Testis (tissue), 2 donors: ENCODE measurements at regions not wholly inside any gene's neighbourhood (a gene's known extent, or its start where the extent isn't known, plus 50 kb on each side); places are given as distances from the start of the nearest gene placed in this dataset.

Source experiments
- DNase-seq: peaks from one replicate; pipeline ENCODE4 v3.0.0-alpha.2; 2019
- H3K27ac ChIP-seq, 2 donors: fragments of 200-600 bp; sonication (generic); one replicate each; pipeline ENCODE4 v1.5.1; 2019
- H3K27me3 ChIP-seq: fragments of 200-600 bp; sonication (generic); one replicate; pipeline ENCODE4 v1.5.1; 2019
- H3K36me3 ChIP-seq: fragments of 200-600 bp; sonication (generic); one replicate; pipeline ENCODE4 v1.5.1; 2017; ENCODE audit warnings: low read depth; ENCODE audit errors: missing control alignments
- H3K4me1 ChIP-seq: fragments of 200-600 bp; sonication (generic); one replicate; pipeline ENCODE4 v1.5.1; 2019
- H3K4me3 ChIP-seq, 2 donors: fragments of 200-600 bp; sonication (generic); one replicate each; pipeline ENCODE4 v1.5.1; 2017 to 2019
- H3K9me3 ChIP-seq: fragments of 200-600 bp; sonication (generic); one replicate; pipeline ENCODE4 v1.5.1; 2017
- POLR2A ChIP-seq: fragments of 450-650 bp; IDR thresholded peaks from one replicate; pipeline ENCODE4 v1.6.1; 2017; ENCODE audit warnings: antibody characterized with exemption, mild to moderate bottlenecking, moderate library complexity
- WGBS, 2 donors: methylation state at CpG; one replicate each; pipeline ENCODE4 v1.1.5; 2018; 5-methylcytosine and 5-hydroxymethylcytosine counted together
- intact Hi-C: fragments of 100-400 bp; cut with DNase I; formaldehyde crosslinking; loops from one replicate; pipeline ENCODE4 v1.15.1; 2023; ENCODE audit warnings: low total_unique reads
- TF ChIP-seq, protein P1 (sequence below), 3 experiments: fragments of 450-650 bp in 2 of 3; fragments of 200-600 bp in 1 of 3; sonication (generic) in 1 of 3; IDR thresholded peaks; one replicate each; pipeline ENCODE4 v1.5.1; 2016 to 2019; ENCODE audit warnings: antibody characterized with exemption in 3 of 3, mild to moderate bottlenecking in 2 of 3, moderate library complexity in 1 of 3

DNA sequence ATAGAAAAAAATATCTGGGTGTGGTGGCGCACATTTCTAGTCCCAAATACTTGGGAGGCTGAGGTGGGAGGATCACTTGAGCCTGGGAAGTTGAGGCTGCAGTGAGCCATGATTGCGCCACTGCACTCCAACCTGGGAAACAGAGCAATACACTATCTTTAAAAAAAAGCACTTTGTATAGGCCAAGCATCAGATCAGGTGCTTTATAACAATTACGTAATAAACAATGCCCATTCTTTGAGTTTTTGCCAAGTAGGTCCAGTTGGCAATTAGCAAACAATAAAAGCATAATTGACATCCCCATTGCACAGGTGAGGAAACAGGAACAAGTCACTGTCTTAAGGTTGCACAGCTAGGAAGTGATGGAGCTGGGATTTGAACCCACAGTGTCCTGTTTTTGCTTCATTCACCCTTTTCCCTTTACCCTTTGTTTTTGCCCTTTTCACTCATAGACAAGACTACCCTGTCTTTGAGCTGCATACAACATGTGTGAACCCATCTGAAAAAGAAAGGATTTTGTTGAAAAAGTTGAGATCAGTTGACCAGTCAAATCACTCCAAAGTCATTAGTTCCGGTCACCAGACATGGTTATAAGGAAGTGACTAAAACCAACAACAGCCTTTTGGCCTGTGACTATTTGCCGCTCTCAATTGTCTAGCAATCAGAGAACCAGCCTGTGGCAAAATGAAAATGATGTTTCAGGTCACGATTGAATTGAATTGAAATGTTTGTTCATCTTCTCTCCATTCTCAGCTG is 303.6 kb downstream of the TFAP2C start:
- WGBS, 2 donors: 86 to 88% methylated on average over 6 of the region's 6 CpGs

DNA sequence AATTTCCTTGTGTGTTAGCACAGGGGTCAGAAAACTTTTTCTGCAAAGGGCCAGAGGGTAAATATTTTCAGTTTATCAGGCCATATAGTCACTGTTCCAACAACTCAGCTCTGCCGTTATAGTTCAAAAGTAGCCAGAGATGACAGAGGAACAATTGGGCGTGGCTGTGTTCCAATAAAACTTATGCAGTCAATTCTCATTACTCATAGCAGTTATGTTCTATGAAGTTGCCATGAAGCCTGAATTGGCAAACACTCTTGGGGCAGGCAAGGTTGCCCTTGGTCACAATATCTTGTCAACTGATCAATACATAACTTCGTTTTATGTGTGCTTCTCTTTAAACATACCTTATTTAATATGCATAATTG is 304.2 kb downstream of the TFAP2C start:
- no peaks in the 10 kb centered on the region for H3K27me3 ChIP-seq
- H3K4me3 ChIP-seq: no peak overlapping the region
- WGBS, 2 donors: 76 to 85% methylated on average over 3 of the region's 3 CpGs
- no peak for TF ChIP-seq POLR2A
- TF ChIP-seq, protein P1, sequence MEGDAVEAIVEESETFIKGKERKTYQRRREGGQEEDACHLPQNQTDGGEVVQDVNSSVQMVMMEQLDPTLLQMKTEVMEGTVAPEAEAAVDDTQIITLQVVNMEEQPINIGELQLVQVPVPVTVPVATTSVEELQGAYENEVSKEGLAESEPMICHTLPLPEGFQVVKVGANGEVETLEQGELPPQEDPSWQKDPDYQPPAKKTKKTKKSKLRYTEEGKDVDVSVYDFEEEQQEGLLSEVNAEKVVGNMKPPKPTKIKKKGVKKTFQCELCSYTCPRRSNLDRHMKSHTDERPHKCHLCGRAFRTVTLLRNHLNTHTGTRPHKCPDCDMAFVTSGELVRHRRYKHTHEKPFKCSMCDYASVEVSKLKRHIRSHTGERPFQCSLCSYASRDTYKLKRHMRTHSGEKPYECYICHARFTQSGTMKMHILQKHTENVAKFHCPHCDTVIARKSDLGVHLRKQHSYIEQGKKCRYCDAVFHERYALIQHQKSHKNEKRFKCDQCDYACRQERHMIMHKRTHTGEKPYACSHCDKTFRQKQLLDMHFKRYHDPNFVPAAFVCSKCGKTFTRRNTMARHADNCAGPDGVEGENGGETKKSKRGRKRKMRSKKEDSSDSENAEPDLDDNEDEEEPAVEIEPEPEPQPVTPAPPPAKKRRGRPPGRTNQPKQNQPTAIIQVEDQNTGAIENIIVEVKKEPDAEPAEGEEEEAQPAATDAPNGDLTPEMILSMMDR (IDR thresholded peaks at IDR 0.05): no peak
- DNase-seq: no peak
- no peaks in the 10 kb centered on the region for H3K4me1 ChIP-seq
- intact Hi-C loops: no loop called here
- no peaks in the 10 kb centered on the region for H3K36me3 ChIP-seq
- H3K9me3 ChIP-seq: no peaks in the 10 kb centered on the region
- no peak overlapping the region for H3K27ac ChIP-seq

More for the DNA sequence above, 303.6 kb downstream of the TFAP2C start:
- H3K9me3 ChIP-seq: no peaks in the 10 kb centered on the region
- H3K27me3 ChIP-seq: no peaks in the 10 kb centered on the region
- no peaks in the 10 kb centered on the region for H3K4me1 ChIP-seq
- intact Hi-C loops: no loop called here
- no peak overlapping the region for H3K27ac ChIP-seq
- no peak for TF ChIP-seq POLR2A
- TF ChIP-seq, protein P1 (IDR thresholded peaks at IDR 0.05): no peak
- no peak overlapping the region for H3K4me3 ChIP-seq
- DNase-seq: no peak
- H3K36me3 ChIP-seq: no peaks in the 10 kb centered on the region

DNA sequence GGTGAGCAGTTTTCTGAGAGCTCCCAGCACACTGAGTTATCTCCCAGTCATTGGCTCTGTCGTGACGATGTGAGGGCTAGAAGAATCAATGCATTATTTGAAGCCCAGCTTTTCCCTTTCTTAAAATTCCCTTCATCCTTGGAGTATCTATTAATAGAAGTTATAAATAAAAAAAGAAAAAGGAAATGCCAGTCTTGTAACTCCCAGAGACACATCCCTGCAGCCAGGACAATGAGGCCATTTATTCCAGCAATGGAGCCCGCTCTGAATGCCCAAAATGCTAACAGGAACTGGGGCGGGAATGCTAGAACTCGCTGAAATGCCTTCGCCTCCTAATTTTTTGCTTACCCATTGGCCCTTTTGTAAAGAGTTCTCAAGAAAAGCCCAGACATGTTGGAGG is 305.8 kb downstream of the TFAP2C start:
- no peak for TF ChIP-seq POLR2A
- TF ChIP-seq, protein P1 (IDR thresholded peaks at IDR 0.05): no peak
- H3K4me1 ChIP-seq: no peaks in the 10 kb centered on the region
- no peaks in the 10 kb centered on the region for H3K27me3 ChIP-seq
- WGBS, 2 donors: 54 to 64% methylated on average over 6 of the region's 6 CpGs
- H3K27ac ChIP-seq: no peak overlapping the region
- no peak for DNase-seq
- no peak overlapping the region for H3K4me3 ChIP-seq
- no peaks in the 10 kb centered on the region for H3K36me3 ChIP-seq
- H3K9me3 ChIP-seq: no peaks in the 10 kb centered on the region
- intact Hi-C loops: no loop called here

DNA sequence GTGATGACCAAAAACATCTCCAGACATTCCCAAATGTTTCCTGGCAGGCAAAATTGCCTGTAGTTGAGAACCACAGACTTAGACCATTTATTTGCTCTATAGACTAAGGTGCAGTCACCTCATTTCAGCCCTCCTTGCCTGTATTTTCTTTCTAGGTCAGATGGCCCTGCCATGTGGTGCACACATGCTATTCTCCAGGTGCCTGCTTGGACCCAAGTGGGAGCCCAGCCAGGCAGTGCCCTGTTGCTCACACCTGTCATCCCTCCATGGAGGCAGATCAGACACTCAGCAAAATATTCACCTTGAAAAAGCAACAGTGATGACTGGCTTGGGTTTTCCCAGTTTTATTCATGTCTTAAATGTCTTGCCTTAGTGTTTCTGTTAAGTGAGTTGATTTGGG is 311.4 kb downstream of the TFAP2C start:
- H3K27ac ChIP-seq: no peak overlapping the region
- no peaks in the 10 kb centered on the region for H3K4me1 ChIP-seq
- H3K9me3 ChIP-seq: no peaks in the 10 kb centered on the region
- H3K36me3 ChIP-seq: no peaks in the 10 kb centered on the region
- TF ChIP-seq POLR2A: no peak
- TF ChIP-seq, protein P1 (IDR thresholded peaks at IDR 0.05): no peak
- intact Hi-C loops: no loop called here
- no peaks in the 10 kb centered on the region for H3K27me3 ChIP-seq
- DNase-seq: no peak
- no peak overlapping the region for H3K4me3 ChIP-seq

DNA sequence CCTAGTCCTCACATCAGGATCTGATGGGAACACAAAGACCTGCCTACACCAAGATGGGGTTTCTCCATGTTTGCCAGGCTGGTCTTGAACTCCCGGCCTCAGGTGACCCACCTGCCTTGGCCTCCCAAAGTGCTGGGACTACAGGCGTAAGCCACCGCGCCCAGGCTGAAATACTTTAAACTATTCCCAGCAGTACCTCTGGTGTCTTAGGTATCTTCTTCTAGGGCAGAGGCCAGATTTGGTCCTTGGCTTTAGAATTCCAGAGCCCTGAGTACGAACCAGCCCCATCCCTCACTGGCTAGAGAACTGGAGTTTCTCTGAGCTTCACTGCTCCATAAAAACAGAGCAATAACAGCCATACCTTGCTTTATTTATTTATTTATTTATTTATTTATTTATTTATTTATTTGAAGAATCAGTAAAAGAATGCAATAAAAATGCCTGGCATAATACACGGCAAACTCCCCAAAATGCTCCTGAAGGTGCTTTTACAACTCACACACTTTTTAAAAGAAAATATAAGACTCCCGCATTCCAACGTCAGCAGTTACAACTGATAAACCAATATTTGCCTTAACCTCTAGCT is 312.1 kb downstream of the TFAP2C start:
- H3K36me3 ChIP-seq: no peaks in the 10 kb centered on the region
- no peak overlapping the region for H3K27ac ChIP-seq
- no peak for DNase-seq
- no peaks in the 10 kb centered on the region for H3K4me1 ChIP-seq
- no peak for TF ChIP-seq POLR2A
- TF ChIP-seq, protein P1 (IDR thresholded peaks at IDR 0.05): no peak
- H3K9me3 ChIP-seq: no peaks in the 10 kb centered on the region
- no peaks in the 10 kb centered on the region for H3K27me3 ChIP-seq
- 72 to 86% methylated on average over 7 to 8 of the region's 8 CpGs for WGBS, 2 donors
- H3K4me3 ChIP-seq: no peak overlapping the region
- intact Hi-C loops: no loop called here
